HG03025 (cell line): ENCODE measurements at regions not wholly inside any gene's neighbourhood (a gene's known extent, or its start where the extent isn't known, plus 50 kb on each side); places are given as distances from the start of the nearest gene placed in this dataset.

Experiments used
- ATAC-seq: cut with Tn5 transposase; IDR thresholded peaks from one replicate; pipeline ENCODE4 v1.9.1; 2021; ENCODE audit warnings: mild to moderate bottlenecking, moderate library complexity; ENCODE audit not compliant: unreplicated experiment, low FRiP score

DNA sequence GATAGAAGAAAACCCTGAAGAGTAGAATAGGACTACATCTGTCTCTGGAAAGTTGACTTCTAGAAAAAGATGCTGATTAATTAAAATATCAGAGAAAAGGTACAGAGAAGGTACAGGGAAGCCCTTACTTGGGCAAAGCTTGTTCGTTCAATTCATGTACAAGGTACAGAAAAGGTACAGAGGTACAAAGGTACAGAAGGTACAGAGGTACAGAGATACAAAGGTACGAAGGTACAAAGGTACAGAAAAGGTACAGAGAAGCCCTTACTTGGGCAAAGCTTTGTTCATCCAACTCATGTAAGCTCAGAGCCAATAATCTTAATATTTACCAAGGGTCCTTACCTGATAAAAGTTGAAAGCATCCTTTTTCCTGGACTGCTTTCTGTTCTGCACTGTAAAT, 182.3 kb downstream of the PCSK1 start:
- ATAC-seq = no peak

DNA sequence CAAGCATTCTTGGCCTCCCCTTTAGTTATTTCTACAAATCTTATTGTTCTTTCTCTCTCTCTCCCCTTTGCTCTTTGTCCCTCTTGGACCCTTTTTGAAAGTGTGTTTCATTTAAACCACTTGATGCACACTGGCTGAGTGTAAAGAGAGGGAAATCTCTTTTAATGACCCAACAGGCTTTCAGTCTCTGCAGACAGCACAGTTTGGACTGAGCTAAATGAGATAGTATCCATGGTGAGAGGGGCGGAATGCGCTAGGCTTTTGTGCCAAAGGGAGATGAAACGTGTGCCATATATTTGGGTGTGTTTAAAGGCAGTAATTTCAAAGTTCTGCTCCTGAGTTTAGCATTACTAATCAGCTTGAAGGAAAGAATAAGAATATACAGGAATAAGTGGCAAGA, 184.9 kb downstream of the PCSK1 start:
- no peak for ATAC-seq

DNA sequence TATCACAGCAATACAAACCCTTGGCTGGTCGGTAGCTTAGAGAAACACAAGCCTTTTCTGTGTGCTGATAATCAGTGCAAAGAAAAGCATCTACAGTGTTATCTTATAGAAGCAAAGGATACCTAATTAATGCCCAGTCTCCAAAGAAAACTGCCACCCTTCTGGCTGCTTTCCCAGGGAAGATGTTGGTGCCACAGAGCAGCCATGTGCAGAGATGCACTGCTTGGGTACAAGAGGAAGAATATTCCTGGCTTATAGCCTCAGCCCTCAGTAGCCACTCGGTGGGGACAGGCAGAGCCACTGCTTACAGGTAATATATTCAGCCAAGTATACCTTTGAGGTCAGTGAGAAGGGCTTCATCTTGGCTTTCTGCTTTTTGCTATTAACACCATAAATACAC, 185.3 kb downstream of the PCSK1 start:
- no peak for ATAC-seq

DNA sequence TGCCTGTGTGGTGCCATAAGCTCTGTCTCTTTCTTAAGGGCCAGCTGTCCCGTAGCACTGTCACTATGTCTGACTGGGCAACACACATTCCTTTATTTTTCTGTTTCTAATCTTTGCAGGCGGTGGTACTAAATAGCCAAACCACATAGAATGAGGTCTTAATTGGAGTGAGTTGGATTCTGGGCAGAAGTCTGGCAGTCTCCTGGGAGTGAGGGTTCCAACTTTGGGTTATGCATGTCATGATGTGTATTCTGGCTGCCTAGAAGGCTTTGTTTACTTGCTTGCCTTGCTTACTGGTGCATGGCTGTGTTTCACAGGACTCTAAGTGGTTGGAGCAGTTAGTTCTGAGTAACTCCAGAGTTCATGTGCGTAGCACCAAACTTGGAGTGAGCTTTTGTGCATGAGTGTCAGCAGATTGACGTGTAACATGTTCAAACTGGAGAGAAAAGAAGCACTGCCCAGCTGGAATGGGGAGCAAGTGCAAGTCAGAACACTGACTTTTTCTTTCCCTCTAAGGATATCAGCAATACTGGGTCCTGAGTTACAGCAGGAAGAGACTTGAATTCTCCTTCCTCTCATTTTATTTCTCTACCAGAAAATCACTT, 185.8 kb downstream of the PCSK1 start:
- no peak for ATAC-seq

DNA sequence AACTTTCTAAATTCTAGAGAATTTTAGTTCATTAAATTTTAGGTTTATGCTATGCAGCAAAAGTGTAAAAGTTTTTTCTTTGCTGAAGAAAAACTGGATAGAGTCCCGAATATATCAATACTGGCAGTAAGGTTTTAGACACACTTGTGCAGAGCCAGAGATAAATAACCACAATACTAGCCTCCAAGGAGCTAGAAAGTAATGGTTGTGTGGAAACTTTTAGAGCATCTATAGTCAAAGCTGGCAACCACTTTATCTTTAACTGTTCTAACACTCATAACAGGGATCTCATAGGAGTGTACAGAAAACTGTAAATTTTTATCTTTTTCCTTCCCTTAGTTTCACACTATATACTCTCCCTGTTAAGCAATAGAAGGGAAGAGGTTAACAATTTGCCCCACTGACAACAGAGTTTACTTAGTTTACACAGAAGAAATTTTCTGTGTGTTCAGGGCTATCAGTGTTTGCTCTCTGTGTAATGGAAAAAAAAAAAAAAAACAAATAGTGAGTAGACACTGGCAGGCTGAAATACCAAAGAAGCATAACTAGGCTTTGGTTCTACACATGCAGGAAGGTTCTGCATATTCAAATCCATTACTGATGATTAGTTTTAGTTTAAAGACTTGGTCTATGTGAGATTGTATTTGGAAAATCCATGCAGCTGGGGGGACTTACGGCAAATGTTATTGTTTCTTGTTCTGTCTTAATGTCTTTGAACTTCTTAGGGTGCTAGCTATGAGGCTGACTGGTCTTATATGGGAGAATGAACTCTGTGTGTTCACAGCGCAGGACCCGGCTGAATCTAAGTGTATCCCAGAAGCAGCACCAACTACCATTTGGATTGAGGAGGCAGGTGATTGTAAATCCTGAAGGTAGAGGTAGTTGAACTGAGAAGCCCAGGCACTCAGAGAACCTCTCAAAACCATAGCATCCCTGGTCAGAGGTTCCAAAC, 187.6 kb downstream of the PCSK1 start:
- no peak for ATAC-seq

DNA sequence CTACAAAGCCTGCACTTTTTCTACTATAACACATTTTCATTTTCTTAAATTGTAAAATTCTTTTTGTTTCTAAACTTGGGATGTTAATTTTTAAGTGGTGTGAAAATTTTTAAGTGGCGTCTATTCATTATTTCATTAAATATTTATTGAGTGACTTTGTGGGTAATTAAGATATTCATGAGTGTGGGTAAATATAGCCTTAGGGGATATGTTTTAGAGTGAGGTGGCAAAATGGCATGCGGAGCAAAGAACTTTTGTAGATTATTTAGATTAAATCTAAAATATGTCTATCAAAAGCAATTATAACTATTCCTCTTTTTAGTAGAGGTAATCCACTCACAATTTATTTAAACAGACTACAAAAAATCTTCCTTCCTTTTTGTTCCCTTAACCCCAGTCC, 188.4 kb downstream of the PCSK1 start:
- no peak for ATAC-seq

DNA sequence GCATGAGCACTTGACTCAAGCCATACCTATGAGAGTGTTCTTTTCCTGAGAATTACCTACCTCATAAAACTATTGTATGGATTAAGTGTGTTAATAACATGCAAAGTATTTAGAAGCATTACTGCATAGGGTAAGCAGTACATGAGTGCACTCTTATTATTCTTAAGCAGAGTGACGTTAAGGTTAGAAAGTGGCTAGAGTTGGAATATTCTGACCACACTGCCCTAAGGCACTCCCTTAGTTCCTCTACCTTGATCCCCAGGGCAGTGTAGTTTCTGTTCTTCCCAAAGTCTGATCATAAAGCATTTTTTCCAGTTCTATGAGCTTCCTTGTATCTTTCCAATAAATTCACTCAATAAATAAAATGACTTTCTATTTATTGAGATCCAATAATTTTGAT, 189.2 kb downstream of the PCSK1 start:
- ATAC-seq = no peak

DNA sequence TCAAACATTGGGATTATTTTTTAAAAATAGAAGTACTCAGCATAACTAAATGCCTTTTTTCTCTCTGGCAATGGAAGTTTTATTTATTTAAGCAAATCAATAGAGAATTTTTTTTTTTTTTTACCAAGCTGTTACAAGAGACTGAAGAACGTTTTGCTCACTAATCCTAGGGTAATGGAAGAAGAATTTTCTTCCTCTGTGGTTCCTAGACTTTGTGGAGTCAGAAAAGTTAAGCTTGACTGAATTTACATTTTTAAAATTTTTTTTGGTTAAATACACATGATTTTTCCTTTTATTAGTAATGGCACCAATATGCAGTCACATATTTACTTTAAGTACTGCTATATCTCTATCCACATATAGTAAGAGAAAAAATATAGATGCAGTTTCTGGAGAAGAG, 189.8 kb downstream of the PCSK1 start:
- no peak for ATAC-seq

DNA sequence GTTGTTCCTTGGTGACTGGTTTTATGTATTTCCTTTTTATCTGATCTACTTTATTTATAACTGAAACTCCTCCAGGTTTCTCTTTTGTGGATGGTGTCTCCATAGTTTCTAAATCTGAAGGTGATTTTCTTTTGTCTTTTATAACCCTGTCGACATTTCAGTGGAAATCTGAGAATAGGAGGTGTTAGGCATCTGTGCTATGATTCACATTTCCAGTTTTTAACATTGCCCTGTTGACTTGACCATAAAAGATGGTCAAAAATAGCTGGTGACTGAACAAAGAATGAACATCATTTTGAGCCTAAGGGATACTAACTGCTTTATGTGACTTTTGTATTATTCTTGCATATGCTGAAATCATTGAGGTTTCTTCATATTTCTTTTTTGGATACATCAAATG, 190.5 kb downstream of the PCSK1 start:
- no peak for ATAC-seq

- no peak for ATAC-seq
Observed at GRCh38 chr5:96236831-96237230, 196.2 kb downstream of the PCSK1 start.

- ATAC-seq = no peak
Observed at GRCh38 chr5:96236051-96236450, 197.0 kb downstream of the PCSK1 start.

DNA sequence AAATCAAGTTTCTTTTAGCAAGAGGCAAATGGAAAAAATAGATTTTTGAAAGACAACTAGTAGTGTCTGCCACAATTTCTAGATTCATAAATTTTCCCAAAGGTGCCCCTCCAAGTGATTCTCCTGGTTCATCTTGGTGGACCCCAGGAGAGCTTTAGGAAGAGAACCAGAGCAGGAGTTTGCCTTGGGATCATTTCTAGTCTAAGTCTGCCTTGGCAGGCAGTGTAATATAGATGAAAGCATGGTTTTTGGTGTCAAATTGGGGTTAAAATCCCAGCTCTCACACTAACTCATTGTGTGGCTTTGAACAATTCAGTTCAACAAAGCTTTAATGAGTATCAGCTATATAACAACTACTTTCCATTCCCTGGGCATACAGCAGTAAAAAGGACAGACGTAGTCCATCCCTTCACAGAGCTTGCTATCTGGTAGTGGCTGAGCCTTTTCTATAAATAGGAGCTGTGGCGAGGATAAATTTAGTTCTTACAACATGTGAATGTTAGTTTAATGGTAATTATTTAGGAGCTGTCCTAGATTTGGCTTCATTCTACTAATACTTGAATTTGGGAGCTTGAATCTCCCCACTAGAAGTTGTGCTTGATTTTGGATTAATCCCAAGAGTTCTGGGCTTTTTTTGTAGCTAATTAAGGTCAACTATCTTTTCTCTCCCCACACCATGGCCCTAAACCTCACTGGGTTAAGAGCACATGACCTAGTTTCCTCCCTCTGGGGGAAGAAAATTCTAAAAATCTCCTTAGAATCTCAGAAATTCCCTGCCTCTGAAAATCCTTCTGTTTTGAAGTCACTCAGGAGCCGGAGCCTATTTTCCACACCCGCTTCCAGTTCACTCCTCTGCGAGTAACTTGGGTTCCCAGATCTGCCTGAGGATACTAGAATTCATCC, 197.8 kb downstream of the PCSK1 start:
- ATAC-seq = no peak

- ATAC-seq = no peak
Observed at GRCh38 chr5:96232602-96233001, 200.4 kb downstream of the PCSK1 start.

GRCh38 chr5:96229188-96229587, 203.9 kb downstream of the PCSK1 start:
- no peak for ATAC-seq

- no peak for ATAC-seq
Observed at GRCh38 chr5:96228408-96228807, 204.6 kb downstream of the PCSK1 start.

- no peak for ATAC-seq
Observed at GRCh38 chr5:96227957-96228356, 205.1 kb downstream of the PCSK1 start.

- ATAC-seq = no peak
Observed at GRCh38 chr5:96226941-96227552, 206.0 kb downstream of the PCSK1 start.

DNA sequence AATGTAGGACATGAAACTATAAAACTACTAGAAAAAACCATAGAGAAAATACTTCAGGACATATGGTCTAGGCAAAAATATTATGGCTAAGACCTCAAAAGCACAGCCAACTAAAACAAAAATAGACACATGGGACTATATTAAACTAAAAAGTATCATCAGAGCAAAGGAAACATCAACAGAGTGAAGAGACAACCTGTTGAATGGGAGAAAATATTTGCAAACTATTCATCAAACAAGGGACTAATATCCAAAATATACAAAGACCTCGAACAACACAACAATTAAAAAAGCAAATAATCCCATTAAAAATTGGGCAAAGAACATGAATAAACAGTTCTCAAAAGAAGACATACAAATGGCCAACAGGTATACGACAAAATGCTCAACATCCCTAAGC, 210.9 kb downstream of the PCSK1 start:
- ATAC-seq = no peak

- ATAC-seq = no peak
Observed at GRCh38 chr5:96220610-96221390, 212.2 kb downstream of the PCSK1 start.
